Forelimb muscle (tissue), 1 donor: ENCODE measurements at regions not wholly inside any gene's neighbourhood (a gene's known extent, or its start where the extent isn't known, plus 50 kb on each side); places are given as distances from the start of the nearest gene placed in this dataset.

Source experiments
- DNase-seq: peaks from one replicate; pipeline ENCODE4 v3.0.0-alpha.2; 2013; ENCODE audit warnings: low read depth

- DNase-seq: no peak
These were observed 76.1 kb upstream of the ATP11B start for GRCh38 chr3:182717216-182717615.

DNA sequence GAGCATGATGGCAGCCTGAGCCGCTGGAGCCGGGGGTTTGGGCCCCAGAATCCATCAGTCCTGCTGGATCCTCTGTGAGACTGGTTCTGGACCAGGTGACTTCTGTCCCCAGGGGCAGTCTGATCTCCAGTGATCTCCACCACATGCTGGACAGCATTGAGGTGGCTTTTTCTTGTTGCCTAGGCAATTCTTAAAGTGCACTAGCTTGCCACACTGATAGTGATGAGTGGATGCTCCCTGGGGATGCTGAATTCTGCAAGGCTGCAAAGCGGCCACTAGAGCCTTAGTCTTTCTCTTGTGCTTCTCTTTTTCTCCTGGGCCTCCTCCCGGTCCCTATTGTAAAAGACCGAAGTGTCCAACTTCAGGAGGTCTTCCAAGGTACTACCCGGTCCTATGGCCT is 70.4 kb upstream of the ATP11B start:
- no peak for DNase-seq

DNA sequence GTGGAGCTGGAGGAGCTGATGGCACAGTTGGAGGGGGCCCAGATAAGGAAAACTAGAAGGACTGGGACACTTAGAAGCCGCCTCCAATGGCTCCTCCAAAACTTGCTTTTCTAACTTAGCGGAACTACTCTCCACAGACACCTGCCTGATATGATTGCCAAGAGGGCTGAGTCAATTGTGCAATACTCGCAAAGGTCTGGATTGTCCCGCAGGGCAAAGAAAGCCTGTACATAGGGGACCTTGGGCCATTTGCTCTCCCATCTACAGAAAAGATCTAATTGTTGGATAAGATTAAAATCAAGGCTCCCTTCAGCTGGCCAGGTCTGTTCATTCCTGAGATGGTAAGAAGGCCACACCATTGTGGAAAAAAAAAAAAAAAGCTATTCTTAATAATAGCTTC is 69.7 kb upstream of the ATP11B start:
- no peak for DNase-seq

DNA sequence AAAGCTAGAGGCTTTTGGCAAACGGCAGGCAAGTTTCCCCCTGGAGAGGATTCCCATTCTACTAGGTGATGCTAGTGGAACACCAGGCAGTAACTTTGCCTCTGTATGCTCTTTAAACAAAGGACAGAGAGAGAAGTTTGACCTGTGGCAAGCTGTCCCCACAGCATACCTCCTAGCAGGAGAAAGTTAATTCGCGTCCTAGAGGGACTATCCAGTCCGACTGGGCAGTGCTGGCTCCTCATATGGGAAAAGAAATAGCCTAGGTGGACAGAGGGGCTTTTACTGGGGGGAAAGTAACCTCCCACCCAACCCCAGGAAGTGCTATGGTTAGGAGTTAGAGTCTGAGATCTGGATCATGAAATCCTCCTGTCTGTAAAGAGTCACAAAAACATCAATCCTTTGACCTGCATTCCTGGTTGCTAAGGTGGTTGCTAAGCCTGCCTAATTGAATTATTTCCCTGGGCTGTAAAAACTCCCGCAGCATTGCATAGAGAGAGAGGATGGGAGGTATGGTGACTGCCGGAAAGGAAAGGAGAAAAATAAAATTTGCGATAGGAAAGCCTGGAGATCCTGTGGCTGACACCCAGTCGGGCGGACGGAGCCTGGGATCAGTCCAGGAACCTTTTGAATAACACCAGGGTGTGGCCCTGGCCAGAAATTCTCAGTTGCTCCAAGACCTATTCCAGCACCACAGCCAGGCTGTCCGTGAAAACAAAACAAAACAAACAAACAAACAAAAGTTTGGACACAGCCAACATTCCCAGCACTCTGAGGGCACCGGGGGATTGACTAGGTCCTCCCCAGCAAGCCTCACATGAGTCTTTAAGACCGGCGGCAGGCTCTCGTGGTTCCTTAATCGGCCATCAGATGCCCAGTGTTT is 67.7 kb upstream of the ATP11B start:
- no peak for DNase-seq

GRCh38 chr3:182726258-182727142 is 66.8 kb upstream of the ATP11B start:
- DNase-seq: no peak

- no peak for DNase-seq
These were observed 65.1 kb upstream of the ATP11B start for GRCh38 chr3:182728238-182728637.

GRCh38 chr3:182729903-182730674 is 63.2 kb upstream of the ATP11B start:
- DNase-seq: no peak

- DNase-seq: no peak
These were observed 62.6 kb upstream of the ATP11B start for GRCh38 chr3:182730675-182731042.

DNA sequence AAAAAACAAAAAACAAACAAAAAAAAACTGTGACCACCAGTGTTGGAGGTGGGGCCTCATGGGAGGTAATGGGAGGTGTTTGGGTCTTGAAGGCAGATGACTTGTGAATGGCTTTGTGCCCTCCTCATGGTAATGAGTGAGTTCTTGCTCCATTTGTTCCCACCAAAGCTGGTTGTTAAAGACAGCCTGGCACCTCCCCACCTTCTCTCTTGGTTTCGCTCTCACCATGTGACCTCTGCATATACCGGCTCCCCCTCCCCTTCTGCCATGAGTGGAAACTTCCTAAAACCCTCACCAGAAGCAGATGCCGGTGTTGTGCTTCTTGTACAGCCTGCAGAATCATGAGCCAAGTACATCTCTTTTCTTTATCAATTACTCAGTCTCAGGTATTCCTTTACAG is 61.5 kb upstream of the ATP11B start:
- no peak for DNase-seq

- no peak for DNase-seq
These were observed 60.9 kb upstream of the ATP11B start for GRCh38 chr3:182732232-182733015.

DNA sequence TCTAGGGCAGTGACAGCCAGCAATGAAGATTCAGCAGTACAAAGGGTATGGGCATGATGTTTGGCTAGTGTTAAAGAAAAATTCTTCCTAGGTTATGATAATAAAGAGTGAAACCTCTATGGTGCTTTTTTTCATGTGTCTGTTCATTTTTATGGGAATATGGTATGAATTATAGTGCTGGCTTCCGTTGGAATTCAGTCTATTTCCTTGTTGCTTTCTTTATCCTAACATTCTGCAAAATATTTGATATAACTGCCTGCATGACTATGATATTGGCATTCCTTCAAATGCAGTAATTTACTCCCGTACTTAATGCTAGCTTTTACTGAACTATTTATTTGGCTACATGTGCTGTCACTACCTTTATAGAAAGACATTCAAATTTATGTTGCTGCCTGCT is 57.6 kb upstream of the ATP11B start:
- no peak for DNase-seq

GRCh38 chr3:182737825-182738224 is 55.5 kb upstream of the ATP11B start:
- no peak for DNase-seq

DNA sequence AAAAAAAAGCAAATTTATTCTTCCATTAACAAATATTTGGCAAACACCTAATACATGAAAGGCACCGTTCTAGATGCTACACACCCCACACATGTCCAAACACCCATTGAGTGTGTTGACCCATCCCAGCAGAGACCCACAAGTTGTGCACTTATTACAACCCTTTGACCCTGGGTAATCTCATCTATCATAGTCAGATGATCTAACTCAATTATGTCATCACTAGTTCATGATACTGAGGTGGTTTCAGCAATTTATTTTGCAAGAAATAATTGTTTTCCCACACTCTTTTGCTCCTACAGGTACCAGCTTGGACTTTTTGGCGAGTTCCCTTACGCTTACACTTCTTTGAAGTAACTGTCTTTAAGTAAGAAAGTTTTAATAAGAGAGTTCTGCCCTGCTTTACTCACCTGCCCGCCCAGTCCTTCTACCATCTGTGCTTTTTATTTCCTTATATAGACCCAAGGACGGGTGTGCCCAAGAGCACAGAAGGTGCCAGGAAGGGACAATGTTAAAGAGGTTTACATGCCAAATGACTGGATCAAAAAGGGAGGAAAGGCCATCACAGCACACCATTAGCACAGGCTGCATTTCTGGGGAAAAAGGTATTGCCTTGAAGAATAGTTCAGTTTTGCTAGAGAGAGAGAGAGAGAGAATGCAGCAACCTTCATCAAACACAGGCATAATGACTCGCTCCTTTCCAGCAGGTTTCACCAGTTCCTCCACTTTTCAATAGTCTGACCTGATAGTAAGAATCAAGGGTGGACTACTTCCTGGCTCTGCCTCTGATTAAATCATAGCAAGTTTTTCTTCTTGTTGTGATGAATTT is 54.5 kb upstream of the ATP11B start:
- no peak for DNase-seq

- DNase-seq: no peak
These were observed 53.7 kb upstream of the ATP11B start for GRCh38 chr3:182739619-182740018.

- DNase-seq: no peak
These were observed 52.6 kb upstream of the ATP11B start for GRCh38 chr3:182740710-182741109.

DNA sequence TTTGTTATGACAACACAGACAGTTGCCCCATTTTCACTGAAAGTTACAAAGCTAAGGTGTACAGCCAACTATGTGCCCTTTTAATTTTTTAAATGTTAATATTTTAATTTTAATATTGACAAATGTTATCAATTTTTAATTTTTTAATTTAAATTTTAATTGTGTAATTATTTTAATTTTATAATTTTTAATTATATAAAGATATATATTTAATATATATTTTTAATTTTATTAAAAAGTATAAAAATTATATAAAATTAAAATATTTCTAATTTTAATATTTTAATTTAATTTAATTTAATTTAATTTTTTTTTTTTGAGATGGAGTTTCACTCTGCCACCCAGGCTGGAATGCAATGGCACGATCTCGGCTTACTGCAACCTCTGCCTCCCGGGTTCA is 52.1 kb upstream of the ATP11B start:
- no peak for DNase-seq
